ENCODE measurements at regions not wholly inside any gene's neighbourhood (a gene's known extent, or its start where the extent isn't known, plus 50 kb on each side); places are given as distances from the start of the nearest gene placed in this dataset.

GRCh38 chr2:186330050-186330449 lies 156.0 kb upstream of the ZC3H15 start:
- Histone ChIP-seq H3K4me3 (no peak overlapping the region), H3K9me3 (no peaks in the 10 kb centered on the region), H3K4me1 (peaks cover 8% of the 10 kb centered on the region), H3K27ac (no peak overlapping the region), H3K36me3 (no peaks in the 10 kb centered on the region), H3K27me3 (no peaks in the 10 kb centered on the region)
- 94% methylated on average over 1 of the region's 1 CpG for WGBS
- DNase-seq (ENCODE audit: low spot score in 2 of 2) = no peak
- TF ChIP-seq CTCF (IDR thresholded peaks at IDR 0.05) (no peak), POLR2A (IDR thresholded peaks at IDR 0.05) (no peak), EP300 (IDR thresholded peaks at IDR 0.05) (no peak), POLR2AphosphoS5 (IDR thresholded peaks at IDR 0.05) (no peak)

GRCh38 chr2:186339716-186340115 lies 146.3 kb upstream of the ZC3H15 start:
- Histone ChIP-seq H3K9me3 (no peaks in the 10 kb centered on the region), H3K36me3 (no peaks in the 10 kb centered on the region), H3K4me1 (no peaks in the 10 kb centered on the region), H3K27ac (no peak overlapping the region), H3K4me3 (no peak overlapping the region), H3K27me3 (no peaks in the 10 kb centered on the region)
- no peak for TF ChIP-seq POLR2A (IDR thresholded peaks at IDR 0.05)
- no peak for TF ChIP-seq POLR2AphosphoS5 (IDR thresholded peaks at IDR 0.05)
- TF ChIP-seq EP300 (IDR thresholded peaks at IDR 0.05) = no peak
- no peak for TF ChIP-seq CTCF (IDR thresholded peaks at IDR 0.05)
- WGBS = 90% methylated on average over 1 of the region's 1 CpG
- no peak for DNase-seq (ENCODE audit: low spot score in 2 of 2)

GRCh38 chr2:186342029-186342428 lies 144.0 kb upstream of the ZC3H15 start:
- WGBS = 95% methylated on average over 1 of the region's 1 CpG
- no peak for TF ChIP-seq CTCF (IDR thresholded peaks at IDR 0.05)
- TF ChIP-seq POLR2AphosphoS5 (IDR thresholded peaks at IDR 0.05) = no peak
- TF ChIP-seq EP300 (IDR thresholded peaks at IDR 0.05) = no peak
- TF ChIP-seq POLR2A (IDR thresholded peaks at IDR 0.05) = no peak
- H3K9me3 ChIP-seq = no peaks in the 10 kb centered on the region
- no peak for DNase-seq (ENCODE audit: low spot score in 2 of 2)
- H3K4me1 ChIP-seq = peaks cover 11% of the 10 kb centered on the region
- no peak overlapping the region for H3K27ac ChIP-seq
- no peaks in the 10 kb centered on the region for H3K27me3 ChIP-seq
- no peaks in the 10 kb centered on the region for H3K36me3 ChIP-seq
- no peak overlapping the region for H3K4me3 ChIP-seq

- Histone ChIP-seq H3K27me3 (no peaks in the 10 kb centered on the region), H3K36me3 (no peaks in the 10 kb centered on the region), H3K9me3 (no peaks in the 10 kb centered on the region), H3K27ac (no peak overlapping the region), H3K4me1 (peaks cover 41% of the 10 kb centered on the region), H3K4me3 (no peak overlapping the region)
- 45% methylated on average over 5 of the region's 5 CpGs for WGBS
- no peak for DNase-seq (ENCODE audit: low spot score in 2 of 2)
- no peak for TF ChIP-seq CTCF (IDR thresholded peaks at IDR 0.05)
Measured at GRCh38 chr2:186345745-186346144, 140.3 kb upstream of the ZC3H15 start.

GRCh38 chr2:186346216-186346615 lies 139.8 kb upstream of the ZC3H15 start:
- TF ChIP-seq EP300 (IDR thresholded peaks at IDR 0.05) (no peak), CTCF (IDR thresholded peaks at IDR 0.05) (no peak)
- no peaks in the 10 kb centered on the region for H3K36me3 ChIP-seq
- DNase-seq (ENCODE audit: low spot score in 2 of 2) = no peak
- peaks cover 41% of the 10 kb centered on the region for H3K4me1 ChIP-seq
- H3K27ac ChIP-seq = no peak overlapping the region
- H3K4me3 ChIP-seq = no peak overlapping the region
- no peaks in the 10 kb centered on the region for H3K27me3 ChIP-seq
- no peaks in the 10 kb centered on the region for H3K9me3 ChIP-seq
